ENCODE measurements at regions not wholly inside any gene's neighbourhood (a gene's known extent, or its start where the extent isn't known, plus 50 kb on each side); places are given as distances from the start of the nearest gene placed in this dataset.

DNA sequence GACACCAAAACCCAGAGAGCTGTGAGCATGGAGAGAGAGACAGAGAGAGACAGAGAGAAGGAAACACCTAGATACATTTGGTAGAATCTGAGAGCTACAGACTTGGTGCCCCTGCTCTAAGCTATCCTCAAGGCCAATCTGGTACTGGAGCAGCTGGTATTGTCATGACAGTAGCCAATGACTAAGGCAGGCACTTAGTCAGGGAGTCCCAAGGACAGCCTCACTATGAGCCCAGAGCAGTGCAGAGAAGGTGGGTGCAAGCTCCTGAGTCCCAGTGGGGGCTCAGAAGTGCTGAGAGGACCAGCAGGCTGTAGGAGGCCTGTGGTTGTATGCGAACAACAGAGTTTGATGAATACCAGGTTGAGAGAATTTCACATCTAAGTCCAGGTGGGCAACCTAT is 300.4 kb upstream of the ZNF608 start:
- TF ChIP-seq, protein P1, sequence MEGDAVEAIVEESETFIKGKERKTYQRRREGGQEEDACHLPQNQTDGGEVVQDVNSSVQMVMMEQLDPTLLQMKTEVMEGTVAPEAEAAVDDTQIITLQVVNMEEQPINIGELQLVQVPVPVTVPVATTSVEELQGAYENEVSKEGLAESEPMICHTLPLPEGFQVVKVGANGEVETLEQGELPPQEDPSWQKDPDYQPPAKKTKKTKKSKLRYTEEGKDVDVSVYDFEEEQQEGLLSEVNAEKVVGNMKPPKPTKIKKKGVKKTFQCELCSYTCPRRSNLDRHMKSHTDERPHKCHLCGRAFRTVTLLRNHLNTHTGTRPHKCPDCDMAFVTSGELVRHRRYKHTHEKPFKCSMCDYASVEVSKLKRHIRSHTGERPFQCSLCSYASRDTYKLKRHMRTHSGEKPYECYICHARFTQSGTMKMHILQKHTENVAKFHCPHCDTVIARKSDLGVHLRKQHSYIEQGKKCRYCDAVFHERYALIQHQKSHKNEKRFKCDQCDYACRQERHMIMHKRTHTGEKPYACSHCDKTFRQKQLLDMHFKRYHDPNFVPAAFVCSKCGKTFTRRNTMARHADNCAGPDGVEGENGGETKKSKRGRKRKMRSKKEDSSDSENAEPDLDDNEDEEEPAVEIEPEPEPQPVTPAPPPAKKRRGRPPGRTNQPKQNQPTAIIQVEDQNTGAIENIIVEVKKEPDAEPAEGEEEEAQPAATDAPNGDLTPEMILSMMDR (IDR thresholded peaks at IDR 0.05; ENCODE audit: low read depth, low read length): no peak
- no peak for DNase-seq (ENCODE audit: extremely low read depth, low read depth)

DNA sequence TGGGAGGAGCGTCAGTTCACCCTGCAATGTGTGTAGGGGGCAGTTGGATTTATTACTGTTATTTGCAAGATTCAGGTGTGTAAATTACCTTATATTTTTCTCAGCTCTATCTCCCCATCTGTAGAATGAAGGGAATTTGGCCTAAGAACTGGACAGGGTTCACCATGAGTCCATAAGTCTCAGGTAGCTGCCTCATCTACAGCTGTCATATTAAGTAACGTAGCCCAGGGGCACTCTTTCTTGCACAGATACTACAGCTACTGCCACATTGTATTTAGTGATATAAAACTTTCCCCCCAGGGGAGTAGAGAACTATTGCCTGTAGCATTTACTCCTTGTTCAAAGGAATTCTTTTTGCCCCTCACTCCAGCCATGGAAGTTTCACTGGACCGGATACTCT is 301.4 kb upstream of the ZNF608 start:
- TF ChIP-seq, protein P1 (IDR thresholded peaks at IDR 0.05; ENCODE audit: low read depth, low read length): no peak
- no peak for DNase-seq (ENCODE audit: extremely low read depth, low read depth)

DNA sequence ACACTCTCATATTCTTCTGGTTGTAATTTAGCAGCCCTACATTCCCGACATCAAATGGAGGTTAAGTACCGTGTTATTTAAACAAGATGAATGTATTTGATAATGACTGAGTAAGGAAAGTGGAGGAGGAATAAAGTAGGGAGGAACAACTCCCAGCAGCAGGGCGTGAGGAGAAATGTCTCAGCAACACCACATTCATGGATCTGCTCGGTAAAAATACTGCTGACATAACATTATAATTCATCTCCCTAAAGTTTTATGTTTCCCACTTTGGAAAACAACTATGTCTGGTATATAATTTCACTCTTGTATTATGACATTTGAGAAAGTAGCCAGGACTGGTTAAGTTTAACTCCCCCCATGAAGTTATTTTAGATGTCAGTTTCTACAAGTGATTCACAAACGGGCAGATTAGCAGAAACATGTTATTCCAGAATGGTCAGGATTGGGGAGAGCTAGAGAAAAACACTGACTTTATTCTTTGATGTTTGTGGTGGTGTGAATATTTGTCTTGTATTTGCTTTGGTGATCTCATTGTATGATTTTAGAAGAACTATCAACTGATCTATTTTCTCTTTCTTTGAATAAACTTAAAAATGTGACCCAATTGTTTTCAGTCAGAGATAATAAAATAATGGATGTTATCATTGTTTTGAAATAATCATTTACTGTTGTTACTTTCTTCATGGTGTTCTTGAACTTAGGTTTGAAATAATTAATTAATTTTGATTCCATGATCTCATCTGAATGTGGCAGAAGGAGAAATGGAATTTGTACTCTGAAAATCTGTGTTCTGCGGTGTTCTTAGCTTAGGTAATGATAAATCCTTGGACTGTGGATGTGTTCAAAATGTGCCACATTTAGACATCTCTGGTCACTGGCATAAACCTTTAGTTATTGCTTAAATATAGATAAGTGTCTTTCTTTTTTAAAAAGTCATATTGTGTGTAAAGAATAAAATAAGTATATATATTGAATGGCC is 303.6 kb upstream of the ZNF608 start:
- no peak for DNase-seq (ENCODE audit: extremely low read depth, low read depth)
- TF ChIP-seq, protein P1 (IDR thresholded peaks at IDR 0.05; ENCODE audit: low read depth, low read length): no peak

DNA sequence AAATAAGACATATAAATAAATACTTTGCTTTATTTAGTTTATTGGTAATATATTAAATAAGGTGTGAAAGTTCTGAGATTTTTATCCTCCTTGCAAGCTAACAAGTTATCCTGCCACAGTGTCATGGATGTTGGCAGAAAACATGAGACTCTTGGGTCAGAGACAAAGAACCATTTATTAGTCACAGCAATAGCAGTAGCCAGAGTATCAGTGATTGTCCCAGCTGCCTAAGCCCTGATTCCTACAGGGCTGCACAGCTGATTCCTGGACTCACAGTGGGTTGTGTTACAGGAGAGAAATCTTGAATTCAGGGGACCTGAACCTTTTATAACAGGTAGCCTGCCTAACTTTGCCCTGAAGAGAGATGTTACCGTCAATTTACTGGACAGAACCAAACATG is 304.5 kb upstream of the ZNF608 start:
- TF ChIP-seq, protein P1 (IDR thresholded peaks at IDR 0.05; ENCODE audit: low read depth, low read length): no peak
- DNase-seq (ENCODE audit: extremely low read depth, low read depth): no peak

DNA sequence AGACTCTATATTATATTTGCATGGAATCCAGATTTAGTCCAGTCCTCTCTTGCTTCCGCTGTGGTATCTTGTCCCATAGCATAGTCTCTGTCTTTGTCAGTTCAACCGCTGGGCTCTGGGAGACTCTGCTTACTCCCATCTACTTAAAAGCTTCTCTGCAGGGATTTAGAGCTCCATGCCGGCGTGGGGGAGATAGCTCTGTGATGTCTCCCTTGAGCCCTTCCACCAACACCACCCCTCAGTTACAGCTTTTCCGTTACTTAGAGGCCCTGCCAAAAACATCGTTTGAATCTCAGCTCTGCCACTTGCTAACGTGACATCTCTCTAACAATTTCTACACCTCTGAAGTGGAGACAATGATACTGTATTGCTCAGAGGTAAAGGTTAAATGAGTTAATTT is 306.1 kb upstream of the ZNF608 start:
- TF ChIP-seq, protein P1 (IDR thresholded peaks at IDR 0.05; ENCODE audit: low read depth, low read length): no peak
- DNase-seq (ENCODE audit: extremely low read depth, low read depth): no peak

DNA sequence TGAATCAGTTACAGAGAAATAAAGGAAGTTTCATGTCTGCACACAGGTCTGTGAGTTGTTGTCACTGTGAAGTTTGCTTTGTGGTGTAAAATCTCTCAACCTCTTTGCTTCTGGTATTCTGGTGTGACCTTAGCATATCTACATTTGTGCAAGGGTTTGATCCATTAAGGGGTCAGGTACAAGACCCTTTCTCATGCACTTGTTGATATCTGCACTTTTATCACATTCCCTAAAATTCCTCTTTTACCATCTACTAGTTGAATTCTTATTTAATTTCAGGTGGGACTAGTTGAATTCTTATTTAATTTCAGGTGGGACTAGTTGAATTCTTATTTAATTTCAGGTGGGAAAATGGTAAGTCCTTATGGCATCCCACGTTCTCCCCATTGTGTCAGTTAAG is 306.7 kb upstream of the ZNF608 start:
- TF ChIP-seq, protein P1 (IDR thresholded peaks at IDR 0.05; ENCODE audit: low read depth, low read length): no peak
- no peak for DNase-seq (ENCODE audit: extremely low read depth, low read depth)

DNA sequence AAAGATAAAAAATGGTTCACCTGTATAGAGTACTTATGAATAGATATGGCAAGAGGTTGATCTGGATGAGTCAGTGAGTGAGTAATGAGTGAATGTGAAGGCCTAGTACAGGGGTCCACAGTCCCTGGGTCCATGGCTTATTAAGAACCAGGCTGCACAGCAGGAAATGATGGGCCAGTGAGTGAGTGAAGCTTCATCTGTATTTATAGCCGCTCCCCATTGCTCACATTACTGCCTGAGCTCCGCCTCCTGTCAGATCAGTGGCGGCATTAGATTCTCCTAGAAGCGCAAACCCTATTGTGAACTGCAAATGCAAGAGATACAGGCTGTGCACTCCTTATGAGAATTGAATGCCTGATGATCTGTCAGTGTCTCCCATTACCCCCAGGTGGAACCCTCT is 307.7 kb upstream of the ZNF608 start:
- DNase-seq (ENCODE audit: extremely low read depth, low read depth): no peak
- TF ChIP-seq, protein P1 (IDR thresholded peaks at IDR 0.05; ENCODE audit: low read depth, low read length): no peak

Measured in AG09319 (cell line).